Thyroid gland (tissue), 4 donors: ENCODE measurements at regions not wholly inside any gene's neighbourhood (a gene's known extent, or its start where the extent isn't known, plus 50 kb on each side); places are given as distances from the start of the nearest gene placed in this dataset.

Experiments
- POLR2A ChIP-seq, 2 donors: fragments of 450-650 bp; IDR thresholded peaks; one replicate each; pipeline ENCODE4 v1.6.1; 2017; ENCODE audit warnings: antibody characterized with exemption in 2 of 2, mild to moderate bottlenecking in 2 of 2, moderate library complexity in 1 of 2
- TF ChIP-seq, protein P1 (sequence below), 6 experiments: fragments of 200-600 bp in 3 of 6; fragments of 450-650 bp in 3 of 6; sonication (generic) in 3 of 6; IDR thresholded peaks; one replicate each; pipeline ENCODE4 v1.5.1; 2016 to 2019; ENCODE audit warnings: antibody characterized with exemption in 6 of 6, mild to moderate bottlenecking in 2 of 6, inconsistent platforms in 1 of 6, moderate library complexity in 1 of 6

DNA sequence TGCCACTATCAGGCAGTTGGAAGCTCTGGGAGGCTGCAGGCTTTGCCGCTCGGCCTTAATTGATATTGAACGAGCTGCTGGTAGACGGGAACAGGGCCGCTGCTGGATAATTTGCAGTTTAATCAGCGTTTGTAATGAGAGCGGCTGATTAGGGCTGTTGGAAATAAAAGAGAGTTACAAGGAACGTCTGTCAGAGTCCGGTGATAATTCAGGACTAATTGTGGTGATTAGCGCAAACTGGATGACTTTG, 68.2 kb upstream of the TBCA start:
- TF ChIP-seq, protein P1, sequence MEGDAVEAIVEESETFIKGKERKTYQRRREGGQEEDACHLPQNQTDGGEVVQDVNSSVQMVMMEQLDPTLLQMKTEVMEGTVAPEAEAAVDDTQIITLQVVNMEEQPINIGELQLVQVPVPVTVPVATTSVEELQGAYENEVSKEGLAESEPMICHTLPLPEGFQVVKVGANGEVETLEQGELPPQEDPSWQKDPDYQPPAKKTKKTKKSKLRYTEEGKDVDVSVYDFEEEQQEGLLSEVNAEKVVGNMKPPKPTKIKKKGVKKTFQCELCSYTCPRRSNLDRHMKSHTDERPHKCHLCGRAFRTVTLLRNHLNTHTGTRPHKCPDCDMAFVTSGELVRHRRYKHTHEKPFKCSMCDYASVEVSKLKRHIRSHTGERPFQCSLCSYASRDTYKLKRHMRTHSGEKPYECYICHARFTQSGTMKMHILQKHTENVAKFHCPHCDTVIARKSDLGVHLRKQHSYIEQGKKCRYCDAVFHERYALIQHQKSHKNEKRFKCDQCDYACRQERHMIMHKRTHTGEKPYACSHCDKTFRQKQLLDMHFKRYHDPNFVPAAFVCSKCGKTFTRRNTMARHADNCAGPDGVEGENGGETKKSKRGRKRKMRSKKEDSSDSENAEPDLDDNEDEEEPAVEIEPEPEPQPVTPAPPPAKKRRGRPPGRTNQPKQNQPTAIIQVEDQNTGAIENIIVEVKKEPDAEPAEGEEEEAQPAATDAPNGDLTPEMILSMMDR (IDR thresholded peaks at IDR 0.05) = no peak
- no peak for TF ChIP-seq POLR2A (IDR thresholded peaks at IDR 0.05)
